ENCODE measurements at regions not wholly inside any gene's neighbourhood (a gene's known extent, or its start where the extent isn't known, plus 50 kb on each side); places are given as distances from the start of the nearest gene placed in this dataset.

GRCh38 chr3:144462337-144462736 is 490.7 kb downstream of the DIPK2A start:
- DNase-seq (ENCODE audit: extremely low spot score): no peak
- ChIA-PET POLR2A (interaction anchor here (1.0 kb wide), 1 partner anchor 490 kb away, joined by 4 read pairs; the partner anchor contains the start of gene DIPK2A), CTCF (no interaction called here)
- no peak for TF ChIP-seq CTBP1 (IDR thresholded peaks at IDR 0.05; ENCODE audit: borderline replicate concordance)
- no peak for TF ChIP-seq HDGF (IDR thresholded peaks at IDR 0.05; ENCODE audit: borderline replicate concordance)
- TF ChIP-seq PKNOX1 (IDR thresholded peaks at IDR 0.05): no peak
- TF ChIP-seq FOXM1 (IDR thresholded peaks at IDR 0.05; ENCODE audit: borderline replicate concordance): no peak
- TF ChIP-seq FOXA1 (IDR thresholded peaks at IDR 0.05): no peak
- no peak for TF ChIP-seq ARNT (IDR thresholded peaks at IDR 0.05)
- no peak for TF ChIP-seq SUZ12 (IDR thresholded peaks at IDR 0.05)
- TF ChIP-seq SP1 (IDR thresholded peaks at IDR 0.05): no peak
- TF ChIP-seq FOXK2 (IDR thresholded peaks at IDR 0.05): no peak
- TF ChIP-seq ZNF384 (IDR thresholded peaks at IDR 0.05): no peak
- no peak for TF ChIP-seq ELF4 (IDR thresholded peaks at IDR 0.05)
- no peak for TF ChIP-seq TARDBP (IDR thresholded peaks at IDR 0.05)
- TF ChIP-seq L3MBTL2 (conservative IDR thresholded peaks at IDR 0.05): no peak
- no peak for TF ChIP-seq BHLHE40 (IDR thresholded peaks at IDR 0.05; ENCODE audit: borderline replicate concordance)
- no peak for TF ChIP-seq LEF1 (IDR thresholded peaks at IDR 0.05; ENCODE audit: borderline replicate concordance)
- TF ChIP-seq NFRKB (IDR thresholded peaks at IDR 0.05): no peak

DNA sequence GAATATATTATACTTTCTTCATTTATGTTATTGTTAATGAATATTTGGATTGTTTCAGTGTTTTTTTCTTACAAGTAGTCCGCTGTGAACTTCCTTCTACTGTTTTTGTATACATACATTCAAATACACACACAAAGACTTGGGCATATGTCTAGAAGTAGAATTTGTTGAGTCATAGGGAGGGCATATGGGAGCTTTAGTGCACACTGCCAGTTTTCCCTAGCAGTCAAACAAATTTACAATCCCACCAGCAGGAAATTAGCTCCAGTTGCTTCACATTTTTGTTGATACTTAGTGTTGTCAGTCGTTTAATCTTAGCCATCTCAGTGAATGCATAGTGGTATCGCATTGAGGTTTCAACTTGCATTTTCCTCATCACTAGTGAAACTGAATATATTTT is 492.3 kb downstream of the DIPK2A start:
- TF ChIP-seq PKNOX1 (IDR thresholded peaks at IDR 0.05) (no peak), TARDBP (IDR thresholded peaks at IDR 0.05) (no peak), FOXK2 (IDR thresholded peaks at IDR 0.05) (no peak), BHLHE40 (IDR thresholded peaks at IDR 0.05; ENCODE audit: borderline replicate concordance) (no peak), FOXM1 (IDR thresholded peaks at IDR 0.05; ENCODE audit: borderline replicate concordance) (no peak), CTBP1 (IDR thresholded peaks at IDR 0.05; ENCODE audit: borderline replicate concordance) (no peak), SUZ12 (IDR thresholded peaks at IDR 0.05) (no peak), NFRKB (IDR thresholded peaks at IDR 0.05) (no peak), HDGF (IDR thresholded peaks at IDR 0.05; ENCODE audit: borderline replicate concordance) (no peak), SP1 (IDR thresholded peaks at IDR 0.05) (no peak), ELF4 (IDR thresholded peaks at IDR 0.05) (no peak), L3MBTL2 (conservative IDR thresholded peaks at IDR 0.05) (no peak), LEF1 (IDR thresholded peaks at IDR 0.05; ENCODE audit: borderline replicate concordance) (no peak), ARNT (IDR thresholded peaks at IDR 0.05) (no peak), FOXA1 (IDR thresholded peaks at IDR 0.05) (no peak)
- no peak for DNase-seq (ENCODE audit: extremely low spot score)
- POLR2A ChIA-PET: no interaction called here

GRCh38 chr3:144466114-144466513 is 494.5 kb downstream of the DIPK2A start:
- DNase-seq (ENCODE audit: extremely low spot score): no peak
- POLR2A ChIA-PET: no interaction called here
- TF ChIP-seq SP1 (IDR thresholded peaks at IDR 0.05): no peak
- TF ChIP-seq NFRKB (IDR thresholded peaks at IDR 0.05): no peak
- TF ChIP-seq SUZ12 (IDR thresholded peaks at IDR 0.05): no peak
- CTCF ChIA-PET: no interaction called here

More for the DNA sequence above, 492.3 kb downstream of the DIPK2A start:
- CTCF ChIA-PET: no interaction called here

DNA sequence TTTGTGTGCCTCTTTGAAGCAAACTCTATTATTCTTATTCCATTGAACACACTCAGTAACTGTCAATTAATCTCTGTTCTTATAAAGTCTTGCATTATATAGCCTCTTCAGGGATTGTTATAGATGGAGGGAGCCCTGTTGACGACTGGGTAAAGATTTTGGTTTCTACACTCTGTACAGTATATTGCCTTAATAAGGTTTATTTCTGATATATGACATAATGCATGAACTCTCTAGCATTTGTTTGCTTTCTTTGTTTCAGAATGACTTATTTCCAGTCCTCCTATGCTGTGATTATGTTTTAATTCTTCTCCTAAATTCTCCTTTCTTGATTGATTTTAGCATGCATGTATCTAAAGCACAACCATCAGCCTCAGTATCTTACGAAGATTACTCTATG is 494.9 kb downstream of the DIPK2A start:
- ChIA-PET POLR2A (no interaction called here), CTCF (no interaction called here)
- TF ChIP-seq FOXA1 (IDR thresholded peaks at IDR 0.05) (no peak), NFRKB (IDR thresholded peaks at IDR 0.05) (no peak), HDGF (IDR thresholded peaks at IDR 0.05; ENCODE audit: borderline replicate concordance) (no peak), LEF1 (IDR thresholded peaks at IDR 0.05; ENCODE audit: borderline replicate concordance) (no peak), ZNF384 (IDR thresholded peaks at IDR 0.05) (no peak), FOXM1 (IDR thresholded peaks at IDR 0.05; ENCODE audit: borderline replicate concordance) (no peak), L3MBTL2 (conservative IDR thresholded peaks at IDR 0.05) (no peak), PKNOX1 (IDR thresholded peaks at IDR 0.05) (no peak), SUZ12 (IDR thresholded peaks at IDR 0.05) (no peak), ARNT (IDR thresholded peaks at IDR 0.05) (no peak), ELF4 (IDR thresholded peaks at IDR 0.05) (no peak), SP1 (IDR thresholded peaks at IDR 0.05) (no peak), BHLHE40 (IDR thresholded peaks at IDR 0.05; ENCODE audit: borderline replicate concordance) (no peak), FOXK2 (IDR thresholded peaks at IDR 0.05) (no peak), CTBP1 (IDR thresholded peaks at IDR 0.05; ENCODE audit: borderline replicate concordance) (no peak), TARDBP (IDR thresholded peaks at IDR 0.05) (no peak)
- no peak for DNase-seq (ENCODE audit: extremely low spot score)

- ChIA-PET CTCF (no interaction called here), POLR2A (no interaction called here)
- no peak for TF ChIP-seq LEF1 (IDR thresholded peaks at IDR 0.05; ENCODE audit: borderline replicate concordance)
- no peak for TF ChIP-seq FOXK2 (IDR thresholded peaks at IDR 0.05)
- no peak for TF ChIP-seq ZNF384 (IDR thresholded peaks at IDR 0.05)
- TF ChIP-seq ELF4 (IDR thresholded peaks at IDR 0.05): no peak
- no peak for TF ChIP-seq SUZ12 (IDR thresholded peaks at IDR 0.05)
- no peak for TF ChIP-seq ARNT (IDR thresholded peaks at IDR 0.05)
- no peak for TF ChIP-seq PKNOX1 (IDR thresholded peaks at IDR 0.05)
- TF ChIP-seq SP1 (IDR thresholded peaks at IDR 0.05): no peak
- TF ChIP-seq TARDBP (IDR thresholded peaks at IDR 0.05): no peak
- no peak for TF ChIP-seq NFRKB (IDR thresholded peaks at IDR 0.05)
- no peak for TF ChIP-seq FOXM1 (IDR thresholded peaks at IDR 0.05; ENCODE audit: borderline replicate concordance)
- no peak for TF ChIP-seq HDGF (IDR thresholded peaks at IDR 0.05; ENCODE audit: borderline replicate concordance)
- TF ChIP-seq FOXA1 (IDR thresholded peaks at IDR 0.05): no peak
- no peak for TF ChIP-seq BHLHE40 (IDR thresholded peaks at IDR 0.05; ENCODE audit: borderline replicate concordance)
- no peak for TF ChIP-seq CTBP1 (IDR thresholded peaks at IDR 0.05; ENCODE audit: borderline replicate concordance)
- TF ChIP-seq L3MBTL2 (conservative IDR thresholded peaks at IDR 0.05): no peak
- DNase-seq (ENCODE audit: extremely low spot score): no peak
Observed at GRCh38 chr3:144470666-144471065, 499.0 kb downstream of the DIPK2A start.
